ENCODE measurements at regions not wholly inside any gene's neighbourhood (a gene's known extent, or its start where the extent isn't known, plus 50 kb on each side); places are given as distances from the start of the nearest gene placed in this dataset.
"Not testable (repeated sequence)": the region's sequence is repeated elsewhere in the genome, so short reads cannot be mapped to it uniquely, and the experiment has no call there.

GRCh38 chr9:7739595-7739994 is 60.0 kb downstream of the DMAC1 start:
- Mint-ChIP-seq H3K9me3 (no peaks in the 10 kb centered on the region), H3K36me3 (ENCODE audit: low read depth) (no peaks in the 10 kb centered on the region), H3K27me3 (no peaks in the 10 kb centered on the region), H3K27ac (no peak overlapping the region), H3K4me1 (ENCODE audit: low read depth) (no peaks in the 10 kb centered on the region), H3K4me3 (no peak overlapping the region)

GRCh38 chr9:7735311-7735710 is 64.3 kb downstream of the DMAC1 start:
- no peaks in the 10 kb centered on the region for H3K36me3 Mint-ChIP-seq (ENCODE audit: low read depth)
- no peaks in the 10 kb centered on the region for H3K4me1 Mint-ChIP-seq (ENCODE audit: low read depth)
- H3K27me3 Mint-ChIP-seq, result no peaks in the 10 kb centered on the region
- no peak overlapping the region for H3K27ac Mint-ChIP-seq
- no peak overlapping the region for H3K4me3 Mint-ChIP-seq
- no peaks in the 10 kb centered on the region for H3K9me3 Mint-ChIP-seq

DNA sequence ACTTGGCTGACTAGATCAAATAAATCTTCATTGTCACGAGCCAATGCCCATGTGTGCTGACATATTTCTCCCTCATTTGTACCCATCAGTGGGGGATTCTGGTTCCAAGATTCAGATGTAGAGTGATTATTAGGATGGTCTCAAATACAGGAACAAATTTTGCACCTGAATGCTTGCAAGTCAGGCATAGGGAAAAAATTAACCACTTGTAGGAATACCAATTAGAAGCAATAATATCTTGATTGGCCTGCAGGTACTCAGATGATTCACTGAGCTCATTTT is 69.5 kb downstream of the DMAC1 start:
- Mint-ChIP-seq H3K27me3 (no peaks in the 10 kb centered on the region), H3K36me3 (ENCODE audit: low read depth) (no peaks in the 10 kb centered on the region), H3K27ac (no peak overlapping the region), H3K4me1 (ENCODE audit: low read depth) (no peaks in the 10 kb centered on the region), H3K4me3 (no peak overlapping the region), H3K9me3 (no peaks in the 10 kb centered on the region)

- H3K9me3 Mint-ChIP-seq, result no peaks in the 10 kb centered on the region
- H3K4me1 Mint-ChIP-seq (ENCODE audit: low read depth), result no peaks in the 10 kb centered on the region
- no peaks in the 10 kb centered on the region for H3K36me3 Mint-ChIP-seq (ENCODE audit: low read depth)
- no peak overlapping the region for H3K27ac Mint-ChIP-seq
- no peaks in the 10 kb centered on the region for H3K27me3 Mint-ChIP-seq
- no peak overlapping the region for H3K4me3 Mint-ChIP-seq
Observed at GRCh38 chr9:7729371-7730163, 70.0 kb downstream of the DMAC1 start.

- Mint-ChIP-seq H3K27ac (no peak overlapping the region), H3K4me1 (ENCODE audit: low read depth) (no peaks in the 10 kb centered on the region), H3K4me3 (no peak overlapping the region), H3K9me3 (no peaks in the 10 kb centered on the region), H3K27me3 (no peaks in the 10 kb centered on the region), H3K36me3 (ENCODE audit: low read depth) (no peaks in the 10 kb centered on the region)
Observed at GRCh38 chr9:7721291-7721690, 78.3 kb downstream of the DMAC1 start.

- not testable (repeated sequence) for H3K27me3 Mint-ChIP-seq; H3K4me1 Mint-ChIP-seq (ENCODE audit: low read depth); H3K9me3 Mint-ChIP-seq; H3K4me3 Mint-ChIP-seq; H3K27ac Mint-ChIP-seq; H3K36me3 Mint-ChIP-seq (ENCODE audit: low read depth)
Observed at GRCh38 chr9:7713088-7713487, 86.5 kb downstream of the DMAC1 start.

DNA sequence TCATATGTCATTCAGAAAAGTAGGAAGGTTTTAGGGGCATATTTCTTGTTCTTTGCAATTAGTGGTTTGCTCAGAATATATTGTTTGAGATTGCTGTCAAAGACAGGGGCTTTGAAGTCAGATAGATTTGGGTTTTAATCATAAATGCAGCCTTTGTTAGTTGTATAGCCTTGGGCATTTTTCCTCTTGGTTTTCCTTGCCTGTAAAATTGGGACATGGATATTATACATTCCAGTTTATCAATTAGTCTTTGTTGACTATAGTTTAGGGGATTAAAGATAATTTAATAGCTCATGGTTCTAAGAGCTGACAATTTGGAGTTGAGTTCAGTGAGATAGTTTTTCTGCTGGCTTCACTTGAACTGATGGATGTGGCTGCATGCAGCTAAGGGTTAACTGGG is 88.9 kb downstream of the DMAC1 start:
- Mint-ChIP-seq H3K4me1 (ENCODE audit: low read depth) (no peaks in the 10 kb centered on the region), H3K4me3 (no peak overlapping the region), H3K27ac (no peak overlapping the region), H3K9me3 (peaks cover 3% of the 10 kb centered on the region), H3K27me3 (no peaks in the 10 kb centered on the region), H3K36me3 (ENCODE audit: low read depth) (no peaks in the 10 kb centered on the region)

DNA sequence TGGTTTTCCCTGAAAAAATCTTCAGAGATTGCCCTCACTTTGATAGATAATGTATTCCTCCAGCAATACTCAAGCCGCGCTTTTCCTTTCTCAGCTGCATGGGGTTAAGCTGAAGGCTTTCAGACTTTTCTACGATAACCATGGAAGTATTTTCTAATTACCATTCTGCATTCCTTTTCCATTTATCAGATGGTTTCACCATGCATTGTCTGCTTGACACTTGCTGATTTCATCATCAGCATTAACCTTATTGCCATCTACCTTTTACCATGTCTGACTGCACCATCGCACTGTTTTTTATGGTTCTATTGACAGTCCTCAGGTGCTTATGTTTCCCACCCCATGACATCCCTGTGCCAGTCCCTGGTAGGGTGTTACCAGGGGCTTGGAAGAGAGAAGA is 91.6 kb downstream of the DMAC1 start:
- Mint-ChIP-seq H3K4me3 (no peak overlapping the region), H3K36me3 (ENCODE audit: low read depth) (no peaks in the 10 kb centered on the region), H3K27me3 (no peaks in the 10 kb centered on the region), H3K9me3 (peaks cover 5% of the 10 kb centered on the region), H3K4me1 (ENCODE audit: low read depth) (no peaks in the 10 kb centered on the region), H3K27ac (no peak overlapping the region)

DNA sequence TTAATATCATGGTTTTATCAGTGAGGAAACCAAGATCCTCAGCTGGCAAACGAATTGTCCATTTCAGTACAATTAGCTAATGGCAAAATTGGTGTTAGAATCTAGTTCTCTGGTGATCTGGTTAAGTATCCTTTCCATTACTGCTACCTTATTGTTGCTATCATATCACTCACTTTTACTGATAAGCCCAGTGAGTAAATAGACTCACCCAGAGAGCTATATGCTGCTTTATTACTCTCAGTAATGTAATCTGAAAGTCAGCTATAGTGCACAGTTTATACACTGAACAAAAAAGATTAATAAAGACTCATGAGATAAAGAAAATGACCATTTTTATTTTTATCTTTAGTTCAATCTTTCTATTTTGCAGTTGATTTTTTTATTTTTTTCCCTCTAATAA is 95.0 kb downstream of the DMAC1 start:
- H3K9me3 Mint-ChIP-seq, result peaks cover 5% of the 10 kb centered on the region
- H3K4me1 Mint-ChIP-seq (ENCODE audit: low read depth), result no peaks in the 10 kb centered on the region
- H3K27ac Mint-ChIP-seq, result no peak overlapping the region
- H3K4me3 Mint-ChIP-seq, result no peak overlapping the region
- no peaks in the 10 kb centered on the region for H3K36me3 Mint-ChIP-seq (ENCODE audit: low read depth)
- H3K27me3 Mint-ChIP-seq, result no peaks in the 10 kb centered on the region

DNA sequence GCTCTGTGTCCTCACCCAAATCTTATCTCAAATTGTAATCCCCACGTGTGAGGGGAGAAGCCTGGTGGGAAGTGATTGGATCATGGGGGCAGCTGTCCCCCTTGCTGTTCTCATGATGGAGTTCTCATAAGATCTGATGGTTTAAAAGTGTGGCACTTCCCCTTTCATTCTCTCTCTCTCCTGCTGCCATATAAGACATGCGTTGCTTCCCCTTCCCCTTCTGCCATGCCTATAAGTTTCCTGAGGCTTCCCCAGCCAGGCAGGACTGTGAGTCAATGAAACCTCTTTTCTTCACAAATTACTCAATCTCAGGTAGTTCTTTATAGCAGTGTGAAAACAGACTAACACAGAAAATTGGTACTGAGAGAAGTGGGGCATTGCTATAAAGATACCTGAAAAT is 107.7 kb downstream of the DMAC1 start:
- H3K27me3 Mint-ChIP-seq, result no peaks in the 10 kb centered on the region

GRCh38 chr9:7690014-7690413 is 109.6 kb downstream of the DMAC1 start:
- no peaks in the 10 kb centered on the region for H3K27me3 Mint-ChIP-seq

More for the DNA sequence above, 107.7 kb downstream of the DMAC1 start:
- Mint-ChIP-seq H3K9me3 (no peaks in the 10 kb centered on the region), H3K36me3 (ENCODE audit: low read depth) (no peaks in the 10 kb centered on the region), H3K4me3 (no peak overlapping the region), H3K27ac (no peak overlapping the region), H3K4me1 (ENCODE audit: low read depth) (no peaks in the 10 kb centered on the region)

GRCh38 chr9:7688626-7689025 is 111.0 kb downstream of the DMAC1 start:
- Mint-ChIP-seq H3K9me3 (no peaks in the 10 kb centered on the region), H3K27ac (no peak overlapping the region), H3K4me3 (no peak overlapping the region), H3K36me3 (ENCODE audit: low read depth) (no peaks in the 10 kb centered on the region), H3K4me1 (ENCODE audit: low read depth) (no peaks in the 10 kb centered on the region), H3K27me3 (no peaks in the 10 kb centered on the region)

More at GRCh38 chr9:7690014-7690413, 109.6 kb downstream of the DMAC1 start:
- Mint-ChIP-seq H3K9me3 (no peaks in the 10 kb centered on the region), H3K4me3 (no peak overlapping the region), H3K4me1 (ENCODE audit: low read depth) (no peaks in the 10 kb centered on the region), H3K36me3 (ENCODE audit: low read depth) (no peaks in the 10 kb centered on the region), H3K27ac (no peak overlapping the region)

- no peaks in the 10 kb centered on the region for H3K9me3 Mint-ChIP-seq
- H3K4me3 Mint-ChIP-seq, result no peak overlapping the region
- H3K27me3 Mint-ChIP-seq, result no peaks in the 10 kb centered on the region
- H3K4me1 Mint-ChIP-seq (ENCODE audit: low read depth), result no peaks in the 10 kb centered on the region
- no peak overlapping the region for H3K27ac Mint-ChIP-seq
- no peaks in the 10 kb centered on the region for H3K36me3 Mint-ChIP-seq (ENCODE audit: low read depth)
Observed at GRCh38 chr9:7676609-7677156, 122.9 kb downstream of the DMAC1 start.

DNA sequence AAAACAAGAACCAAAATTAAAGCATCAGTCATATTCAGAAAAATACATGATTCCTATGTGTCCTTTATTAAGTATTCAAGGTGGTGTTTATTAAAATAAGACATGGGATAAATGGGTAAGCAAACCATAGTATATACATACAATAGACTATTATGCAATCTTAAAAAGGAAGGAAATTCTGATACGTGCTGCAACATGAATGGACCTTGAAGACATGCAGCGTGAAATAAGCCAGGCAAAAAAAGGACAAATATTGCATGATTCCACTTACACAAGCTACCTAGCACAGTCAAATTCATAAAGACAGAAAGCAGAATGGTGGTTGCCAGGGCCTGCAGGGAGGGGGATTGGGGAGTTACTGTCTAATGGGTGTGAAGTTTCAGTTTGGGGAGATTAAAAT is 127.7 kb downstream of the DMAC1 start:
- no peak overlapping the region for H3K27ac Mint-ChIP-seq
- H3K9me3 Mint-ChIP-seq, result no peaks in the 10 kb centered on the region

GRCh38 chr9:7668541-7668940 is 131.0 kb downstream of the DMAC1 start:
- no peaks in the 10 kb centered on the region for H3K36me3 Mint-ChIP-seq (ENCODE audit: low read depth)
- H3K27me3 Mint-ChIP-seq, result no peaks in the 10 kb centered on the region
- no peaks in the 10 kb centered on the region for H3K4me1 Mint-ChIP-seq (ENCODE audit: low read depth)
- H3K9me3 Mint-ChIP-seq, result no peaks in the 10 kb centered on the region
- no peak overlapping the region for H3K4me3 Mint-ChIP-seq
- no peak overlapping the region for H3K27ac Mint-ChIP-seq

More for the DNA sequence above, 127.7 kb downstream of the DMAC1 start:
- H3K27me3 Mint-ChIP-seq, result no peaks in the 10 kb centered on the region
- H3K36me3 Mint-ChIP-seq (ENCODE audit: low read depth), result no peaks in the 10 kb centered on the region
- no peak overlapping the region for H3K4me3 Mint-ChIP-seq
- no peaks in the 10 kb centered on the region for H3K4me1 Mint-ChIP-seq (ENCODE audit: low read depth)

DNA sequence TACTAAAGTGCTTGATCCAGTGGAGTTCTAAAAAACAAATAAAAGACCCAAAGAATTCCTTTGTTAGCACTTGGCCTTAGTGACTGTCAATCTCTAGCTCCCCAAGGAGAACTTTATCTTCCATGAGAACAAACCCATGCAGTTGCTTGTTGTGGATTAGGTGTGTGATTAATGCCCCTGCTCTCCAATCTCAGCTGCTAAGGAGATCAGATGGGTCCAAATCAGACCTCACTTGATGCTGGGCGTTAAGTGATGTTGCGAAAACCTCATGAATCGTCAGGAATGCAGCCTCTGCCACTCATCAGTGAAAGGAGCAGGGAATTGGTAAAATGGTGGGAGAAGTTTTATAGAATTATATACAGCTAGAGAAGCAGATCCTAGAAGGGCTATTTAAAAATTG is 133.7 kb downstream of the DMAC1 start:
- no peaks in the 10 kb centered on the region for H3K4me1 Mint-ChIP-seq (ENCODE audit: low read depth)
- no peaks in the 10 kb centered on the region for H3K36me3 Mint-ChIP-seq (ENCODE audit: low read depth)
- H3K27ac Mint-ChIP-seq, result no peak overlapping the region

More for the DNA sequence above, 133.7 kb downstream of the DMAC1 start:
- Mint-ChIP-seq H3K9me3 (no peaks in the 10 kb centered on the region), H3K27me3 (no peaks in the 10 kb centered on the region), H3K4me3 (no peak overlapping the region)

All from stimulated activated naive CD8-positive, alpha-beta T cell treated with anti-CD3 and anti-CD28 coated beads, Interleukin-15, Interleukin-2, amounts not matched to agents 100 ng/mL and 50 ng/mL, for 24 hours (primary cell).